K562 (cell line): ENCODE measurements at regions not wholly inside any gene's neighbourhood (a gene's known extent, or its start where the extent isn't known, plus 50 kb on each side); places are given as distances from the start of the nearest gene placed in this dataset.

Experiments used
- CGGBP1 ChIP-seq: fragments of 250-450 bp; sonication (Bioruptor Pico); IDR thresholded peaks from 2 replicates; pipeline ENCODE4 v1.9.0; 2021; ENCODE audit warnings: mild to moderate bottlenecking
- COPS2 ChIP-seq: fragments of 450-650 bp; conservative IDR thresholded peaks from 2 replicates; pipeline ENCODE4 v1.6.1; 2016; ENCODE audit warnings: mild to moderate bottlenecking, moderate library complexity
- CTCF ChIP-seq, 3 experiments: IDR thresholded peaks in 2 of 3; conservative IDR thresholded peaks in 1 of 3; 2 replicates each; pipeline ENCODE4 v1.5.1; 2011 to 2012; ENCODE audit warnings: low read length in 3 of 3, mild to moderate bottlenecking in 3 of 3, control low read depth in 2 of 3, improper control_type of control experiment in 1 of 3, inconsistent platforms in 1 of 3, low read depth in 1 of 3, mixed read lengths in 1 of 3, moderate library complexity in 1 of 3; ENCODE audit not compliant: insufficient read depth in 2 of 3
- EZH2 ChIP-seq: IDR thresholded peaks from 2 replicates; pipeline ENCODE4 v1.6.1; 2012; ENCODE audit warnings: low read depth, mild to moderate bottlenecking, inconsistent platforms, low read length, borderline replicate concordance
- IRF2 ChIP-seq: sonication (generic); formaldehyde crosslinking; IDR thresholded peaks from 2 replicates; pipeline ENCODE4 v1.8.1; 2022; ENCODE audit warnings: mild to moderate bottlenecking, missing genetic modification reagents
- JUN ChIP-seq, 2 experiments: sonication (generic) in 1 of 2; formaldehyde crosslinking in 1 of 2; IDR thresholded peaks; 2 replicates each; pipeline versions ENCODE4 v1.6.1 to v1.8.0; 2012 to 2022; ENCODE audit warnings: borderline replicate concordance in 2 of 2, mild to moderate bottlenecking in 2 of 2, improper control_type of control experiment in 1 of 2, low read depth in 1 of 2, low read length in 1 of 2, missing genetic modification reagents in 1 of 2
- NCOA2 ChIP-seq, 2 experiments: fragments of 450-650 bp; IDR thresholded peaks; 2 replicates each; pipeline ENCODE4 v1.6.1; 2018; ENCODE audit warnings: mild to moderate bottlenecking in 2 of 2, moderate library complexity in 1 of 2; ENCODE audit not compliant: partially characterized antibody in 2 of 2
- POLR2A ChIP-seq: fragments of 450-650 bp; conservative IDR thresholded peaks from 2 replicates; pipeline ENCODE4 v1.6.1; 2016
- PTRF ChIP-seq: fragments of 450-650 bp; IDR thresholded peaks from 2 replicates; pipeline ENCODE4 v1.6.1; 2016; ENCODE audit warnings: mild to moderate bottlenecking, missing genetic modification characterization, missing compliant biosample characterization
- SP2 ChIP-seq: IDR thresholded peaks from 2 replicates; pipeline ENCODE4 v1.6.1; 2011; ENCODE audit warnings: mild to moderate bottlenecking, low read depth, low read length, moderate library complexity; ENCODE audit not compliant: poor library complexity, severe bottlenecking; ENCODE audit errors: extremely low read depth
- TEAD4 ChIP-seq, 2 experiments: sonication (generic) in 1 of 2; formaldehyde crosslinking in 1 of 2; IDR thresholded peaks; 2 replicates each; pipeline versions ENCODE4 v1.6.1 to v1.8.0; 2012 to 2022; ENCODE audit warnings: borderline replicate concordance in 1 of 2, inconsistent platforms in 1 of 2, low read length in 1 of 2, mild to moderate bottlenecking in 1 of 2, missing genetic modification reagents in 1 of 2
- ZNF830 ChIP-seq: fragments of 250-450 bp; sonication (Bioruptor Pico); IDR thresholded peaks from 2 replicates; pipeline ENCODE4 v1.5.0; 2021; ENCODE audit warnings: mild to moderate bottlenecking

- TF ChIP-seq PTRF (tag) = no peak
- TF ChIP-seq NCOA2 (IDR thresholded peaks at IDR 0.05; ENCODE audit: partially characterized antibody in 2 of 2) = no peak
- TF ChIP-seq SP2 = no peak
- TF ChIP-seq ZNF830 = no peak
- no peak for TF ChIP-seq JUN (IDR thresholded peaks at IDR 0.05; ENCODE audit: borderline replicate concordance, low read depth, low read length)
- TF ChIP-seq JUN (CRISPR knock-in tag; IDR thresholded peaks at IDR 0.05; ENCODE audit: borderline replicate concordance) = no peak
- no peak for TF ChIP-seq IRF2 (CRISPR knock-in tag)
- TF ChIP-seq CTCF (IDR thresholded peaks at IDR 0.05 in 2 of 3, conservative IDR thresholded peaks at IDR 0.05 in 1 of 3; ENCODE audit: insufficient read depth in 2 of 3, low read depth in 1 of 3, low read length in 3 of 3) = no peak
- TF ChIP-seq EZH2 = no peak
- TF ChIP-seq POLR2A = no peak
- TF ChIP-seq CGGBP1 (CRISPR knock-in tag) = no peak
- TF ChIP-seq COPS2 = no peak
- no peak for TF ChIP-seq TEAD4 (IDR thresholded peaks at IDR 0.05; ENCODE audit: low read length)
- TF ChIP-seq TEAD4 (CRISPR knock-in tag; IDR thresholded peaks at IDR 0.05; ENCODE audit: borderline replicate concordance) = no peak
Observed at GRCh38 chr12:91640021-91640420, 457.4 kb upstream of the DCN start.
